BLaER1 (cell line): ENCODE measurements at regions not wholly inside any gene's neighbourhood (a gene's known extent, or its start where the extent isn't known, plus 50 kb on each side); places are given as distances from the start of the nearest gene placed in this dataset.

ENCODE experiments used
- H3K27ac ChIP-seq: shearing (Covaris generic); formaldehyde crosslinking; 2 replicates; pipeline ENCODE4 v1.8.1; 2022
- H3K27me3 ChIP-seq: shearing (Covaris generic); formaldehyde crosslinking; 2 replicates; pipeline ENCODE4 v1.8.1; 2022
- H3K36me3 ChIP-seq: shearing (Covaris generic); formaldehyde crosslinking; 2 replicates; pipeline ENCODE4 v1.8.1; 2022
- H3K4me1 ChIP-seq: shearing (Covaris generic); formaldehyde crosslinking; 2 replicates; pipeline ENCODE4 v1.8.1; 2022
- H3K4me2 ChIP-seq: shearing (Covaris generic); formaldehyde crosslinking; 2 replicates; pipeline ENCODE4 v1.8.1; 2022
- H3K4me3 ChIP-seq: shearing (Covaris generic); formaldehyde crosslinking; 2 replicates; pipeline ENCODE4 v1.8.1; 2022
- H3K9ac ChIP-seq: shearing (Covaris generic); formaldehyde crosslinking; 2 replicates; pipeline ENCODE4 v1.8.1; 2022
- H3K9me3 ChIP-seq: shearing (Covaris generic); formaldehyde crosslinking; 2 replicates; pipeline ENCODE4 v1.8.1; 2022
- H4K20me1 ChIP-seq: shearing (Covaris generic); formaldehyde crosslinking; 2 replicates; pipeline ENCODE4 v1.8.1; 2022
- Cebpa-rat ChIP-seq: shearing (Covaris generic); IDR thresholded peaks from 2 replicates; pipeline ENCODE4 v1.8.1; 2022

DNA sequence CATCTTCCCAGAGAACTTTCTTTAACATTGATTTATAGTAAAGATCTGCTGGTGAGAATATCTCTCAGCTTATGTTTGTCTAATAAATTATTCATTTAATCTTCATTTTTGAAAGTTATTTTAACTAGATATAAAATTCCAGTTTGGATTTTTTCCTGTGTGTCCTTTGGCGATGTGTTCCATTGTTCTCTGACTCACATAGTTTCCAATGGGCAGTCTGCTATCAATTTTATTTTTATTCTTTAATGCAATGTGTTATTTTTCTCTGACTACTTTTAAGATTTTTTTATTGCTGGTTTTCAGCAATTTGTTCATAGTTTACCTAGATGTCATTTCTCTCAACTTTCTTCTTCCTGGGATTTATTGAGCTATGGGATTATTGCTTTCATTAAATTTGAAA, 325.2 kb upstream of the POGK start:
- H3K9ac ChIP-seq = no peak overlapping the region
- no peak for TF ChIP-seq Cebpa-rat

GRCh38 chr1:166527752-166528151, 311.5 kb upstream of the POGK start:
- TF ChIP-seq Cebpa-rat = no peak
- Histone ChIP-seq H3K9ac (no peak overlapping the region), H3K9me3 (peaks cover 8% of the 10 kb centered on the region)

More for the DNA sequence above, 325.2 kb upstream of the POGK start:
- Histone ChIP-seq H3K4me2 (no peak overlapping the region), H3K36me3 (no peaks in the 10 kb centered on the region), H3K27me3 (no peaks in the 10 kb centered on the region), H3K9me3 (peaks cover 5% of the 10 kb centered on the region; the same call in 1 of the 2 replicates), H4K20me1 (no peaks in the 10 kb centered on the region), H3K4me3 (no peak overlapping the region), H3K4me1 (no peaks in the 10 kb centered on the region), H3K27ac (no peak overlapping the region)

GRCh38 chr1:166538646-166539045, 300.6 kb upstream of the POGK start:
- no peaks in the 10 kb centered on the region for H3K36me3 ChIP-seq
- no peak overlapping the region for H3K4me2 ChIP-seq
- H4K20me1 ChIP-seq = no peaks in the 10 kb centered on the region
- no peak overlapping the region for H3K27ac ChIP-seq
- H3K4me1 ChIP-seq = no peaks in the 10 kb centered on the region
- H3K4me3 ChIP-seq = no peak overlapping the region
- H3K27me3 ChIP-seq = no peaks in the 10 kb centered on the region
- H3K9me3 ChIP-seq = peaks cover 18% of the 10 kb centered on the region
- H3K9ac ChIP-seq = no peak overlapping the region
- no peak for TF ChIP-seq Cebpa-rat

More at GRCh38 chr1:166527752-166528151, 311.5 kb upstream of the POGK start:
- H3K27me3 ChIP-seq = no peaks in the 10 kb centered on the region
- no peak overlapping the region for H3K27ac ChIP-seq
- H3K4me1 ChIP-seq = no peaks in the 10 kb centered on the region
- no peak overlapping the region for H3K4me2 ChIP-seq
- no peak overlapping the region for H3K4me3 ChIP-seq
- H3K36me3 ChIP-seq = no peaks in the 10 kb centered on the region
- H4K20me1 ChIP-seq = no peaks in the 10 kb centered on the region

GRCh38 chr1:166544036-166544435, 295.2 kb upstream of the POGK start:
- Histone ChIP-seq H3K27me3 (no peaks in the 10 kb centered on the region), H3K4me1 (no peaks in the 10 kb centered on the region), H3K9me3 (peaks cover under 1% of the 10 kb centered on the region; the same call in 1 of the 2 replicates), H4K20me1 (no peaks in the 10 kb centered on the region), H3K4me3 (no peak overlapping the region), H3K9ac (no peak overlapping the region), H3K36me3 (no peaks in the 10 kb centered on the region), H3K4me2 (no peak overlapping the region), H3K27ac (no peak overlapping the region)
- no peak for TF ChIP-seq Cebpa-rat

GRCh38 chr1:166544561-166544960, 294.7 kb upstream of the POGK start:
- Histone ChIP-seq H4K20me1 (no peaks in the 10 kb centered on the region), H3K4me3 (no peak overlapping the region), H3K27me3 (no peaks in the 10 kb centered on the region), H3K9ac (no peak overlapping the region), H3K27ac (no peak overlapping the region), H3K9me3 (no peaks in the 10 kb centered on the region), H3K4me1 (no peaks in the 10 kb centered on the region), H3K4me2 (no peak overlapping the region), H3K36me3 (no peaks in the 10 kb centered on the region)
- no peak for TF ChIP-seq Cebpa-rat

DNA sequence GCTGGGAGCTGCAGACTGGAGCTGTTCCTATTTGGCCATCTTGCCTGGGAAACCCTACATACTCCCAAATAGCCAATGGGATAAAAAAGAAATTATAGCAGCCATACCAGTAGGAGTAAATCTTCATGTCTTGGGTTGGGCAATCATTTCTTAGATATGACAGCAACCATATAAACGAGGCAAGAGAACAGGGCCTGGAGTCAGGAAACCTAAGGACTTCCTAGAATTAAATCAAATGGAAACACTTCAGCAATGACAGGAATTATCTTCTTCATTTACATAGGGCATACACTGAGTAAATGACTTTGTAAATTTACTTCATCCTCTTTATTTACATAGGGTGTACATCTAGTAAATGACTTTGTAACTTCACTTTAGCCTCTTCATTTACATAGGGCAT, 286.6 kb upstream of the POGK start:
- Histone ChIP-seq H3K4me3 (no peak overlapping the region), H3K27me3 (no peaks in the 10 kb centered on the region), H3K9me3 (peaks cover 16% of the 10 kb centered on the region), H3K36me3 (no peaks in the 10 kb centered on the region), H3K4me1 (no peaks in the 10 kb centered on the region), H4K20me1 (no peaks in the 10 kb centered on the region), H3K27ac (no peak overlapping the region), H3K4me2 (no peak overlapping the region), H3K9ac (no peak overlapping the region)
- TF ChIP-seq Cebpa-rat = no peak

GRCh38 chr1:166570954-166571353, 268.3 kb upstream of the POGK start:
- TF ChIP-seq Cebpa-rat = no peak
- Histone ChIP-seq H3K27ac (no peak overlapping the region), H4K20me1 (no peaks in the 10 kb centered on the region), H3K4me3 (no peak overlapping the region), H3K9ac (no peak overlapping the region), H3K27me3 (no peaks in the 10 kb centered on the region), H3K9me3 (0 out of 2 replicates have a peak, but pooled peaks cover 10% of the 10 kb centered on the region), H3K4me2 (no peak overlapping the region), H3K4me1 (no peaks in the 10 kb centered on the region), H3K36me3 (no peaks in the 10 kb centered on the region)

DNA sequence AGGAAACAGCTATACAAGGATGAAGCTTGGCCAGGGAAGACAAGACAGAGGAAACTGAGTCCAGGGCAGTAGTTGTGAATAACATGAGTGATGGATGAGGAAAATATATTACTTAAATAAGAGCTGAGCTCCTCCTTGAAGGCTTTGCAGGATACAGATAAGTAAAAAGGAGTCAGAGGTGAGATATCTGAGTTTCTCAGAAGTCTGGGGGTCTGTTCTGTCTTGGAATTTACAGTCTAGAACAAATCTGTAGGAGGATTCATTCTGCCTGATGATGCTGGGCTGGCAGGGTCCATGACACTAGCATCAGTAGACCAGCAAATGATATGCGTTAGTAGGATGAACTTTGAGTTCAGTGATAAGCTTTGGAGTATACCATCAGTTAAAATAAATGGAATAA, 266.1 kb upstream of the POGK start:
- Histone ChIP-seq H3K4me2 (no peak overlapping the region), H3K36me3 (no peaks in the 10 kb centered on the region), H3K4me3 (no peak overlapping the region), H3K9ac (no peak overlapping the region), H3K27me3 (no peaks in the 10 kb centered on the region), H3K27ac (no peak overlapping the region), H3K9me3 (no peaks in the 10 kb centered on the region), H3K4me1 (no peaks in the 10 kb centered on the region), H4K20me1 (no peaks in the 10 kb centered on the region)
- no peak for TF ChIP-seq Cebpa-rat

DNA sequence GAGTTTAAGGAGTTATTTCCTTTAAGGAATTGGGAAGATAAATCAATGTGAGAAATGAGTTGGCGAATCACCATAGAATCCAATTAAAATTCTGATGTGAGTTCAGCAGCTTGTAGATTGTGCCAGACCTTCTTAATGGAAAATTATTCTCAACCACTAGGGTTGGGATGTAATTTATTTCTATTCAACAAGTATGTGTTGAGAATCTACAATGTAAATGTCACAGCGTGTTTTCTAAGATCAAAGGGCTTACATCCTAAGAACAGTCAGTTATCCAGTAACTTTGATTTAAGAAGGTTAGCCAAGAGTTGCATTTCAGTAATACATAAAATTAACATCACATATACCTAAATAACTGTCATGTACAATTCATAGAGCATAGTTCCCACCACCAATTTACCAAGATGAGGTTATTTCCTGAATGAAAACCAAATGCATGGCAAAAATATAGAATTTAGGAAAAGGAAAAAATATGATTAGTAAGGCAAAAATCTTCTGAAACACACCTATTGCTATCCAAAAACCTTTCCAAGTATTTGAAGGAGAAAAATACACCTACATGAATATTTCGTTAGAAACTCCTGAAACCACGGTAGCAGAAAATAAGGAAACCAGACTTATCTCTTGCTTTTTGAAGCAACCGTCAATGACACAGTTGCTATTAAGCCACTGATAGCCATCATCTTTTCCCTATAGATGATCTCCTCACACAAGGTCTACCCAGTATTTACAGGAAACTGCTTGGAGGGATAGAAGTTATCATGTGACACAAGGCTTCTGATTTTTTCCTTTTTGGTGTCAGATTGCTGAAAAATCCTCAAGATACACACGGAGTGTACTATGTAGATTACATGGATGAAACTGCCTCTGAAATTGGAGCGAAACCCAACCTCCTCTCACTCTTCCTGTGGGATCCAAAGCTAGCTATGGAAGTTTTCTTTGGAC, 259.4 kb upstream of the POGK start:
- Histone ChIP-seq H3K27ac (no peak overlapping the region), H3K27me3 (no peaks in the 10 kb centered on the region), H4K20me1 (no peaks in the 10 kb centered on the region), H3K9ac (no peak overlapping the region), H3K4me3 (no peak overlapping the region), H3K4me2 (no peak overlapping the region), H3K4me1 (no peaks in the 10 kb centered on the region), H3K9me3 (no peaks in the 10 kb centered on the region), H3K36me3 (no peaks in the 10 kb centered on the region)
- no peak for TF ChIP-seq Cebpa-rat

DNA sequence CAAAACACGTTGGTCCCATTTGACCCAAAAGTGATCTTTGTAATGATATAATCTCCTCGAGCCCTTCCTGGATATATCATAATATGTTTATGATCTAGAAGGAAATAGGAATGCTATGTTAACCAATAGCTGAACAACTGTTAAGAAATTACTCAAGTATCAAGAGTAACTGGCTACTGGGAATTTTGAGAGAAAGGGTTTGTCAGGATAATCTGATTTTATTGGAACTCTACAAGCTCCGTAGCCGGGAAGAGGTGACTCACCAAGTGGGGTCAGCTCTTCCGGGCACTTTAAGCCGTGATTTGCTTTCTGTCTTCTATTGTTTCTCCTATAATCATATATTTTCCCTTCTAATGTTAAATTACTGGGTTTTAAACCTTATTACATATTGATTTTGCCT, 250.5 kb upstream of the POGK start:
- H3K4me3 ChIP-seq = no peak overlapping the region
- no peaks in the 10 kb centered on the region for H3K36me3 ChIP-seq
- no peak for TF ChIP-seq Cebpa-rat
- H3K27ac ChIP-seq = no peak overlapping the region
- no peaks in the 10 kb centered on the region for H4K20me1 ChIP-seq
- H3K27me3 ChIP-seq = no peaks in the 10 kb centered on the region
- no peak overlapping the region for H3K4me2 ChIP-seq
- no peaks in the 10 kb centered on the region for H3K4me1 ChIP-seq
- no peak overlapping the region for H3K9ac ChIP-seq
- H3K9me3 ChIP-seq = no peaks in the 10 kb centered on the region
